Fibroblast of peridontal ligament (primary cell): ENCODE measurements at regions not wholly inside any gene's neighbourhood (a gene's known extent, or its start where the extent isn't known, plus 50 kb on each side); places are given as distances from the start of the nearest gene placed in this dataset.
"Not testable (repeated sequence)": the region's sequence is repeated elsewhere in the genome, so short reads cannot be mapped to it uniquely, and the experiment has no call there.

ENCODE experiments used
- DNase-seq: peaks from one replicate; pipeline ENCODE4 v3.0.0-alpha.2; 2010; ENCODE audit errors: extremely low read depth

DNA sequence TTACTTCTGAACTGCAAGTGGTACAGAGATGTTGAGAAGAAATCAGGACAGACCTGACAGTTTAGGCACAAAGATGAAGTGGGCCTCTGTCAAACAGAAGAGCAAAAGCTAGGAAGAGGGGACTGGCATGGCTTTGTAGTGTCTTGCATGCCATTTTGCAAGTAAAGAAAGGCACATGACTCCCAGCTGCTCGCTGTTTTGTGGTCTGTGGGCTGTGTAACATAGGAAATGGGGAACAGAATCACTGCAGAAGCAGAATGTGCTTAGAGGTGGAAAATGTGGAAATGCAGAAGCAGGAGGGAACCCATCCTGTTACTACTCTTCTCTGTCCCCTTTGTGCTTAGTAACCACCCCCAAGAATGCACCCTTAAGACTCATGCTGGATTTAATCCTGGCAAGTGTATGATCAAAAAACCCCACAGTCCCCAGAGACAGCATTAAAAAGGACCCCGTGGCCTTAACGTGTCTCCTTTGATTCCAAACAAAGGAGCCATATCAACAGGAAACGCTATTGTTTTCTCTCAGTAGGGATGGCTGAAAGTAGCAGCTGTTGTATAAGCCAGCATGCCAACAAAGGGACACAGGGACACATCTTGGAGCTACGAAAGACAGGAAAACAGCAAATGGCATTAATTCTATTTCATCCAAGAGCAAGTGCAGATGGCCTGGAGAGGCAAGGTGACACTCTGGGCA is 177.6 kb upstream of the GLRA2 start:
- DNase-seq = no peak

GRCh38 chrX:14347523-14347922 is 181.8 kb upstream of the GLRA2 start:
- DNase-seq = no peak

GRCh38 chrX:14344172-14344940 is 185.0 kb upstream of the GLRA2 start:
- DNase-seq = no peak

GRCh38 chrX:14309431-14309830 is 219.9 kb upstream of the GLRA2 start:
- DNase-seq = no peak

DNA sequence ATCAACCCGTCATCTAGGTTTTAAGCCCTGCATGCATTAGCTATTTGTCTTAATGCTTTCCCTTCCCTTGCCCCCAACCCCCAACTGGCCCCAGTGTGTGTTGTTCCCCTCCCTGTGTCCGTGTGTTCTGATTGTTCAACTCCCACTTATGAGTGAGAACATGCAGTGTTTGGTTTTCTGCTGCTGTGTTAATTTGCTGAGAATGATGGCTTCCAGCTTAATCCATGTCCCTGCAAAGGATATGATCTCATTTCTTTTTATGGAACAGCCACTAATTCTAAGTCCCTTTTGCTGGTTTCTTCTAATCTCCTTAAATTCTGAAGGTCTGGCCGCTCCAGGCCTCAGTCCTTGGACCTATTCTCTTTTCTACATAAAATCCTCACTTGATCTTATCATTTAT is 220.4 kb upstream of the GLRA2 start:
- not testable (repeated sequence) for DNase-seq

DNA sequence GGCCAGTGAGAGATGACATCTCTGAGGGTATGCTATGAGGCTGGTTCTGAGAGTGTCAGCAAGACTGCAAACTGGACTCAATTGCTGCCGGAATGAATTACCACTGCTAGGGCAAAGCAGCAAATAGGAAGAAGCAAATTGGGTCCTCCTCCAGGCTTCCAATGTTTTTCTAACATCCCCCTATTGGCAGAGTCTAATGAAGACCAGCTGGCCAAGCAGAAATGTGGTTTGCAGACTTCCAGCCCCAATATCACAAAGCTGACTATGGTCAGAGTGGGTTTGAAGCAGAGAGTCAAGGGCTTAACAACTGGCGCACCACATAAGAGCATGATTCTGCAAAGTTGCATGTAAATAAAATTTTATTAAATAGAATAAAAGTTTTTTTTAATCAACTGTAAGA is 225.4 kb upstream of the GLRA2 start:
- DNase-seq = peak; percentile 0

- not testable (repeated sequence) for DNase-seq
Measured at GRCh38 chrX:14302561-14302960, 226.8 kb upstream of the GLRA2 start.

- no peak for DNase-seq
Measured at GRCh38 chrX:14300376-14300775, 229.0 kb upstream of the GLRA2 start.

DNA sequence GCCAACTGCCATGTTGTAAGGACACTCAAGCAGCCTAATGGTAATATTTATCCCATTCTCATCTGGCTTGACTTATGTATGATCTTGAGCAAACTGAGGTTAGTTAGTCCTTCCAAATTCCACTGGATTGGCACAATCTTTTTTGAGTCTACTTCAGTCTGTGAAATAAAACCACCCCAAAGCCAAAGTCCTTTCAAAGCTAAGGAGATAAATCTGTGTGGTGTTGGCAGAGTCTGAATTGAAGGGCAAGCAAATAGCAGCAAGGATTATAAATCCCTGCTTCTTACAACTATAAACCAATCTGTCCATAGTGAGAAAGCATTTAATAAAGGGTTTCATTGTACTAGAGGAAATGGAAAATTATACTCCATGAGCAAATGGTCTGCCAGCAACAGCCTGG is 233.9 kb upstream of the GLRA2 start:
- no peak for DNase-seq

- DNase-seq = no peak
Measured at GRCh38 chrX:14291666-14292500, 237.5 kb upstream of the GLRA2 start.

DNA sequence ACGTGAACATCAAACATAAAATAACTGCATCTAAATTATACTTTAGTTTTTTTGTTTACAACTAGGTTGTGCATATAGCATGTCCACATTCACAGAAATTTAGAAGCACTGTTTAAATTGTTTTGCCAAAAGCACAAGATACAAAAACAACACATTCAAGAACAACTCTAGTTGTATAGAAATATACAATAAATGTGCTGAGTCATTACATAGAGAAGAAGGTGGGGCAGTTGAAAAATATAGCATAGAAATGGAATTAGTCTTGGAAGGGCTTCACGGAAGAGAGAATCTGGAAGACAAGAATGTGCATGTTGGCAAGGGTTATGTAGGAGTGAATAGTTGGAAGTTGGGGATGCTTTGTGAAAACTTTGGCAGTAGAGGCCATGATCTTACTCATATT is 239.0 kb upstream of the GLRA2 start:
- DNase-seq = no peak

- DNase-seq = no peak
Measured at GRCh38 chrX:14274691-14275090, 245.0 kb upstream of the GEMIN8 start.

GRCh38 chrX:14267216-14267615 is 237.5 kb upstream of the GEMIN8 start:
- no peak for DNase-seq

- no peak for DNase-seq
Measured at GRCh38 chrX:14266705-14267104, 237.0 kb upstream of the GEMIN8 start.

GRCh38 chrX:14243823-14244222 is 214.1 kb upstream of the GEMIN8 start:
- no peak for DNase-seq

GRCh38 chrX:14235004-14235403 is 205.3 kb upstream of the GEMIN8 start:
- DNase-seq = no peak

DNA sequence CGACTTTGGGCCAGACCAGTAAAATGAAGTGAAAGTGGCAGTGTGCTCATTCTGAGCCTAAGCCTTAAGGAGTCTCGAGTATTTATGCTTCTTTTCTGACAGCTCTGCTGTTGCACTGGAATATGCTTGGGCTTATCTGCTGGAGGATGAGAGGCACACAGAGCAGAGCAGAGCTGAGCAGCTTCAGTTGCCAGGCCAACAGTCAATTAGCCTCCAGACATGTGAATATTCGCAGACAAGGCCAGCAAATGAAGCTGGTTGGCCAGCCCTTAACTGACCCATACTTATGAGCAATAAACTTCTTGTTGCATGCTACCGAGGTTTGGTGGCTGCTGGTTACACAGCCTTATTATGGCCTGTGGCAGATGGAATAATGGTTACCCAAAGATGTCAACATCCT is 203.0 kb upstream of the GEMIN8 start:
- DNase-seq = no peak

GRCh38 chrX:14228611-14229010 is 198.9 kb upstream of the GEMIN8 start:
- no peak for DNase-seq

- DNase-seq = no peak
Measured at GRCh38 chrX:14220386-14220944, 190.8 kb upstream of the GEMIN8 start.

GRCh38 chrX:14209034-14209433 is 179.3 kb upstream of the GEMIN8 start:
- no peak for DNase-seq

- DNase-seq = no peak
Measured at GRCh38 chrX:14194711-14195110, 165.0 kb upstream of the GEMIN8 start.

- no peak for DNase-seq
Measured at GRCh38 chrX:14193547-14193946, 163.9 kb upstream of the GEMIN8 start.
